Panc1 (cell line): ENCODE measurements at regions not wholly inside any gene's neighbourhood (a gene's known extent, or its start where the extent isn't known, plus 50 kb on each side); places are given as distances from the start of the nearest gene placed in this dataset.

Experiments
- ATAC-seq: fragments of 200-7000 bp; cut with Tn5 transposase; 2 replicates; pipeline ENCODE4 v1.9.1; 2020; ENCODE audit warnings: mild to moderate bottlenecking, moderate library complexity
- BruUV-seq: library from RNA; stranded (reverse); fragments of 400-500 nt; replicated peaks from 2 replicates; lab custom pipeline; 2021; lab: Mats Ljungman, UMichigan
- CTCF ChIA-PET: fragments of 300-600 bp; sonication (Branson Sonifier 250); formaldehyde crosslinking; loops from one replicate; lab custom pipeline; 2022; ENCODE audit warnings: antibody characterized with exemption; lab: Charles Lee
- POLR2A ChIA-PET: fragments of 300-600 bp; sonication (Branson Sonifier 250); formaldehyde crosslinking; loops from one replicate; lab custom pipeline; 2022; ENCODE audit warnings: antibody characterized with exemption; lab: Charles Lee
- DNase-seq: peaks from one replicate; pipeline ENCODE4 v3.0.0-alpha.2; 2010; ENCODE audit warnings: low read depth, low spot score
- H3K27ac ChIP-seq: 2 replicates; pipeline ENCODE4 v1.5.1; 2011; ENCODE audit warnings: mild to moderate bottlenecking, low read length, inconsistent platforms
- H3K27me3 ChIP-seq: fragments of 200-500 bp; sonication (Bioruptor generic); 2 replicates; pipeline ENCODE4 v1.6.0; 2014; ENCODE audit warnings: low read length, inconsistent platforms; ENCODE audit not compliant: control insufficient read depth, insufficient read depth
- H3K36me3 ChIP-seq: fragments of 200-500 bp; sonication (Bioruptor generic); 2 replicates; pipeline ENCODE4 v1.5.1; 2014; ENCODE audit warnings: inconsistent platforms, mild to moderate bottlenecking, low read length, moderate library complexity; ENCODE audit not compliant: control insufficient read depth, insufficient read depth
- H3K4me1 ChIP-seq: 2 replicates; pipeline ENCODE4 v1.5.1; 2011; ENCODE audit warnings: inconsistent platforms, mild to moderate bottlenecking, low read length, moderate library complexity; ENCODE audit not compliant: control insufficient read depth, insufficient read depth
- H3K4me3 ChIP-seq, 2 experiments: 2 replicates each; pipeline ENCODE4 v1.5.1; 2011 to 2012; ENCODE audit warnings: low read depth in 2 of 2, low read length in 2 of 2, mild to moderate bottlenecking in 2 of 2, inconsistent platforms in 1 of 2, moderate library complexity in 1 of 2
- H3K9me3 ChIP-seq: fragments of 200-500 bp; sonication (Bioruptor generic); 2 replicates; pipeline ENCODE4 v1.5.1; 2014; ENCODE audit warnings: low read depth, mild to moderate bottlenecking, inconsistent platforms, low read length, moderate library complexity; ENCODE audit not compliant: control insufficient read depth, insufficient read depth
- POLR2AphosphoS5 ChIP-seq: IDR thresholded peaks from 2 replicates; pipeline ENCODE4 v1.6.1; 2012; ENCODE audit warnings: mild to moderate bottlenecking, low read depth, low read length, moderate library complexity
- SIN3A ChIP-seq: IDR thresholded peaks from 2 replicates; pipeline ENCODE4 v1.6.1; 2012; ENCODE audit warnings: low read depth, mild to moderate bottlenecking, low read length, moderate library complexity, borderline replicate concordance; ENCODE audit not compliant: insufficient read depth
- TCF7L2 ChIP-seq: IDR thresholded peaks from 2 replicates; pipeline ENCODE4 v1.6.1; 2011; ENCODE audit warnings: mild to moderate bottlenecking, low read depth, low read length, inconsistent platforms
- in situ Hi-C: cut with HindIII; loops from 2 replicates; pipeline ENCODE4 v1.10.0; 2016; ENCODE audit warnings: low sequenced_read_pairs, low pct_unique_long_range_greater_than_20kb
- intact Hi-C: fragments of 100-400 bp; cut with micrococcal nuclease; formaldehyde crosslinking; loops from one replicate; pipeline ENCODE4 v1.10.0; 2022; ENCODE audit not compliant: unreplicated experiment
- TF ChIP-seq, protein P1 (sequence below): fragments of 450-650 bp; IDR thresholded peaks from 2 replicates; pipeline ENCODE4 v1.5.1; 2017; ENCODE audit warnings: mild to moderate bottlenecking
- TF ChIP-seq, protein P2 (sequence below), 2 experiments: IDR thresholded peaks; 2 replicates each; pipeline ENCODE4 v1.6.1; 2011 to 2012; ENCODE audit warnings: low read depth in 2 of 2, control low read depth in 1 of 2, low read length in 1 of 2, mild to moderate bottlenecking in 1 of 2, moderate library complexity in 1 of 2; ENCODE audit not compliant: insufficient read depth in 1 of 2

DNA sequence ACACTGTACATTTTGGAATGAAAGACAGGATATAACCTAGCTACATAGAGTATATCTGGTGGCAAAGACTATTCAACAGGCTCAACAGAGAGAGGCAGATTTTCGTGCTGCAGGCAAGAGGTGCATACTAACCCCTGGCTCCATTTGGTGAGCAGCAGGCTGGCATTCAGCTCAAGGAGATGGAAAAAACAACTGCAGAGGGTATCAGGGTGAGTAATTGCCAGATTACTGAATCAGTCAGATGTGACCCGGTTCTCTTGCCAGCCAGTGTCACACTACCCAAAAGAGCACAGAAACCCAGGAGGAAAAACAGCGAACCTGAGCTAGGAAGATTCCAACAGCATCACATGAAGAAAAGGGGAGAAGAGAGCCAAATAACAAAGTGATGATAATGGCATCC, 130.4 kb upstream of the PRLR start:
- H3K27ac ChIP-seq: no peak overlapping the region
- no peak for DNase-seq
- ATAC-seq: no peak
- intact Hi-C loops (no loop called here), in situ Hi-C loops (no loop called here)
- no peaks in the 10 kb centered on the region for H3K4me1 ChIP-seq
- no TSS peak for BruUV-seq
- CTCF ChIA-PET: no interaction called here
- no peak overlapping the region for H3K4me3 ChIP-seq
- H3K9me3 ChIP-seq: no peaks in the 10 kb centered on the region
- TF ChIP-seq TCF7L2 (no peak), SIN3A (no peak), POLR2AphosphoS5 (no peak)
- TF ChIP-seq, protein P1, sequence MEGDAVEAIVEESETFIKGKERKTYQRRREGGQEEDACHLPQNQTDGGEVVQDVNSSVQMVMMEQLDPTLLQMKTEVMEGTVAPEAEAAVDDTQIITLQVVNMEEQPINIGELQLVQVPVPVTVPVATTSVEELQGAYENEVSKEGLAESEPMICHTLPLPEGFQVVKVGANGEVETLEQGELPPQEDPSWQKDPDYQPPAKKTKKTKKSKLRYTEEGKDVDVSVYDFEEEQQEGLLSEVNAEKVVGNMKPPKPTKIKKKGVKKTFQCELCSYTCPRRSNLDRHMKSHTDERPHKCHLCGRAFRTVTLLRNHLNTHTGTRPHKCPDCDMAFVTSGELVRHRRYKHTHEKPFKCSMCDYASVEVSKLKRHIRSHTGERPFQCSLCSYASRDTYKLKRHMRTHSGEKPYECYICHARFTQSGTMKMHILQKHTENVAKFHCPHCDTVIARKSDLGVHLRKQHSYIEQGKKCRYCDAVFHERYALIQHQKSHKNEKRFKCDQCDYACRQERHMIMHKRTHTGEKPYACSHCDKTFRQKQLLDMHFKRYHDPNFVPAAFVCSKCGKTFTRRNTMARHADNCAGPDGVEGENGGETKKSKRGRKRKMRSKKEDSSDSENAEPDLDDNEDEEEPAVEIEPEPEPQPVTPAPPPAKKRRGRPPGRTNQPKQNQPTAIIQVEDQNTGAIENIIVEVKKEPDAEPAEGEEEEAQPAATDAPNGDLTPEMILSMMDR: no peak
- TF ChIP-seq, protein P2, sequence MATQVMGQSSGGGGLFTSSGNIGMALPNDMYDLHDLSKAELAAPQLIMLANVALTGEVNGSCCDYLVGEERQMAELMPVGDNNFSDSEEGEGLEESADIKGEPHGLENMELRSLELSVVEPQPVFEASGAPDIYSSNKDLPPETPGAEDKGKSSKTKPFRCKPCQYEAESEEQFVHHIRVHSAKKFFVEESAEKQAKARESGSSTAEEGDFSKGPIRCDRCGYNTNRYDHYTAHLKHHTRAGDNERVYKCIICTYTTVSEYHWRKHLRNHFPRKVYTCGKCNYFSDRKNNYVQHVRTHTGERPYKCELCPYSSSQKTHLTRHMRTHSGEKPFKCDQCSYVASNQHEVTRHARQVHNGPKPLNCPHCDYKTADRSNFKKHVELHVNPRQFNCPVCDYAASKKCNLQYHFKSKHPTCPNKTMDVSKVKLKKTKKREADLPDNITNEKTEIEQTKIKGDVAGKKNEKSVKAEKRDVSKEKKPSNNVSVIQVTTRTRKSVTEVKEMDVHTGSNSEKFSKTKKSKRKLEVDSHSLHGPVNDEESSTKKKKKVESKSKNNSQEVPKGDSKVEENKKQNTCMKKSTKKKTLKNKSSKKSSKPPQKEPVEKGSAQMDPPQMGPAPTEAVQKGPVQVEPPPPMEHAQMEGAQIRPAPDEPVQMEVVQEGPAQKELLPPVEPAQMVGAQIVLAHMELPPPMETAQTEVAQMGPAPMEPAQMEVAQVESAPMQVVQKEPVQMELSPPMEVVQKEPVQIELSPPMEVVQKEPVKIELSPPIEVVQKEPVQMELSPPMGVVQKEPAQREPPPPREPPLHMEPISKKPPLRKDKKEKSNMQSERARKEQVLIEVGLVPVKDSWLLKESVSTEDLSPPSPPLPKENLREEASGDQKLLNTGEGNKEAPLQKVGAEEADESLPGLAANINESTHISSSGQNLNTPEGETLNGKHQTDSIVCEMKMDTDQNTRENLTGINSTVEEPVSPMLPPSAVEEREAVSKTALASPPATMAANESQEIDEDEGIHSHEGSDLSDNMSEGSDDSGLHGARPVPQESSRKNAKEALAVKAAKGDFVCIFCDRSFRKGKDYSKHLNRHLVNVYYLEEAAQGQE (IDR thresholded peaks at IDR 0.05; ENCODE audit: insufficient read depth in 1 of 2, low read depth in 2 of 2, low read length in 1 of 2): no peak
- POLR2A ChIA-PET: no interaction called here
- no peaks in the 10 kb centered on the region for H3K36me3 ChIP-seq
- no peaks in the 10 kb centered on the region for H3K27me3 ChIP-seq

DNA sequence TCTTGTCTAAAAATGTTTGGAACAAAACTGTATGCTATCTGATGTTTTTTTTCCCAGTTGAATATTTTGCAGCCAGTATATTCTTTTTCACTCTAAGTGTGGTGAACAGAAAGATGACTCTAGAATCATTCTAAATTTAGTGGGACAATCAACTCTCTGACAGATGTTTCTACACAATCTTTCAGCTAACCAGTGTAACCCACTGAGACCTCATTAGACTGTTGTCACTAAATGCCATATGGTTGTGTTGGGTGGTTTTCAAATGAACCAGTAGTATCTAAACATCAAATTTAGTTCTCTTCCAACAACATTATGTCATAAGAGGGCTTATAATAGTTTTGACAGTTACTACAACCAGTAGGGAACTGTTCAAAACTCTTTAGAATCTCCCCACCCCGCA, 129.6 kb upstream of the PRLR start:
- intact Hi-C loops: no loop called here
- DNase-seq (no peak), ATAC-seq (no peak)
- Histone ChIP-seq H3K36me3 (no peaks in the 10 kb centered on the region), H3K9me3 (no peaks in the 10 kb centered on the region), H3K27me3 (no peaks in the 10 kb centered on the region), H3K4me1 (no peaks in the 10 kb centered on the region), H3K27ac (no peak overlapping the region), H3K4me3 (no peak overlapping the region)
- no TSS peak for BruUV-seq
- POLR2A ChIA-PET: no interaction called here
- CTCF ChIA-PET: interaction anchor here (0.7 kb wide), 1 partner anchor 572 kb away, joined by 4 read pairs; no protein-coding TSS in a partner anchor
- in situ Hi-C loops: no loop called here
- TF ChIP-seq, protein P1: no peak
- TF ChIP-seq, protein P2 (IDR thresholded peaks at IDR 0.05; ENCODE audit: insufficient read depth in 1 of 2, low read depth in 2 of 2, low read length in 1 of 2): no peak
- TF ChIP-seq TCF7L2 (no peak), POLR2AphosphoS5 (no peak), SIN3A (no peak)
